CD4-positive, alpha-beta memory T cell (primary cell): ENCODE measurements at regions not wholly inside any gene's neighbourhood (a gene's known extent, or its start where the extent isn't known, plus 50 kb on each side); places are given as distances from the start of the nearest gene placed in this dataset.

ENCODE experiments used
- CTCF ChIA-PET: fragments of 350-600 bp; sonication (Branson Sonifier 250); formaldehyde crosslinking; loops from one replicate; lab custom pipeline; 2021; ENCODE audit warnings: inconsistent platforms; ENCODE audit not compliant: partially characterized antibody; lab: Charles Lee
- POLR2A ChIA-PET: fragments of 350-600 bp; sonication (Branson Sonifier 250); formaldehyde crosslinking; loops from one replicate; lab custom pipeline; 2021; ENCODE audit not compliant: partially characterized antibody; lab: Charles Lee
- DNase-seq, 5 donors: peaks; one replicate each; pipeline versions ENCODE4 v3.0.0 to v3.0.0-alpha.2; 2020 to 2022; ENCODE audit warnings: mixed read lengths in 1 of 5
- H3K27ac ChIP-seq: one replicate; pipeline ENCODE4 v1.7.0; 2013; ENCODE audit warnings: low read depth, low read length
- H3K27me3 ChIP-seq: 2 replicates; pipeline ENCODE4 v1.7.0; 2013; ENCODE audit warnings: mild to moderate bottlenecking, low read length, moderate library complexity; ENCODE audit not compliant: insufficient read depth
- H3K36me3 ChIP-seq: 2 replicates; pipeline ENCODE4 v1.7.0; 2013; ENCODE audit warnings: mild to moderate bottlenecking, low read length, moderate library complexity; ENCODE audit not compliant: insufficient read depth
- H3K4me1 ChIP-seq: 2 replicates; pipeline ENCODE4 v1.7.0; 2013; ENCODE audit warnings: mild to moderate bottlenecking, low read length, moderate library complexity; ENCODE audit not compliant: insufficient read depth
- H3K4me3 ChIP-seq, 2 donors: one replicate each; pipeline ENCODE4 v1.7.0; 2013; ENCODE audit warnings: low read length in 2 of 2, mild to moderate bottlenecking in 1 of 2
- H3K9me3 ChIP-seq, 2 donors: one replicate each; pipeline ENCODE4 v1.7.0; 2013; ENCODE audit warnings: low read length in 2 of 2, control low read depth in 1 of 2; ENCODE audit not compliant: control insufficient read depth in 1 of 2
- H3K27ac Mint-ChIP-seq, 7 donors: one replicate each; pipeline ENCODE4 v1.8.0; 2020 to 2021; ENCODE audit warnings: mixed read lengths in 7 of 7, mild to moderate bottlenecking in 6 of 7, inconsistent platforms in 3 of 7, moderate library complexity in 3 of 7
- H3K27me3 Mint-ChIP-seq, 2 donors: one replicate each; pipeline ENCODE4 v1.8.0; 2020 to 2021; ENCODE audit warnings: mixed read lengths in 2 of 2
- H3K36me3 Mint-ChIP-seq, 2 donors: one replicate each; pipeline ENCODE4 v1.8.0; 2020 to 2021; ENCODE audit warnings: mixed read lengths in 2 of 2, inconsistent platforms in 1 of 2, mild to moderate bottlenecking in 1 of 2
- H3K4me1 Mint-ChIP-seq, 4 donors: one replicate each; pipeline ENCODE4 v1.8.0; 2020 to 2021; ENCODE audit warnings: mixed read lengths in 4 of 4, mild to moderate bottlenecking in 1 of 4
- H3K4me3 Mint-ChIP-seq, 8 donors: one replicate each; pipeline ENCODE4 v1.8.0; 2020 to 2021; ENCODE audit warnings: mixed read lengths in 8 of 8, mild to moderate bottlenecking in 7 of 8, moderate library complexity in 6 of 8, inconsistent platforms in 3 of 8
- H3K9me3 Mint-ChIP-seq, 8 donors: one replicate each; pipeline ENCODE4 v1.8.0; 2020 to 2021; ENCODE audit warnings: mixed read lengths in 8 of 8, mild to moderate bottlenecking in 5 of 8, inconsistent platforms in 3 of 8, moderate library complexity in 1 of 8
- intact Hi-C: fragments of 100-400 bp; cut with micrococcal nuclease; formaldehyde crosslinking; loops from one replicate; pipeline ENCODE4 v1.15.1; 2023

GRCh38 chr1:81490614-81491013 is 310.1 kb upstream of the ADGRL2 start:
- H3K27ac Mint-ChIP-seq: no peak overlapping the region
- no peak overlapping the region for H3K4me3 ChIP-seq
- ChIA-PET POLR2A (no interaction called here), CTCF (no interaction called here)
- intact Hi-C loops: no loop called here
- H3K27me3 ChIP-seq: no peaks in the 10 kb centered on the region
- H3K9me3 Mint-ChIP-seq: peaks cover 0 to 18% (median 9%) of the 10 kb centered on the region in 8 donors
- no peaks in the 10 kb centered on the region for H3K4me1 ChIP-seq
- no peaks in the 10 kb centered on the region for H3K27me3 Mint-ChIP-seq
- no peak overlapping the region for H3K4me3 Mint-ChIP-seq
- H3K36me3 ChIP-seq: no peaks in the 10 kb centered on the region
- DNase-seq: no peak
- H3K27ac ChIP-seq: no peak overlapping the region
- no peaks in the 10 kb centered on the region for H3K4me1 Mint-ChIP-seq
- H3K36me3 Mint-ChIP-seq: no peaks in the 10 kb centered on the region
- H3K9me3 ChIP-seq: no peaks in the 10 kb centered on the region

- no peaks in the 10 kb centered on the region for H3K27me3 Mint-ChIP-seq
- ChIA-PET POLR2A (no interaction called here), CTCF (no interaction called here)
- H3K4me3 Mint-ChIP-seq: no peak overlapping the region
- H3K27ac Mint-ChIP-seq: no peak overlapping the region
- intact Hi-C loops: no loop called here
- no peaks in the 10 kb centered on the region for H3K4me1 ChIP-seq
- no peaks in the 10 kb centered on the region for H3K36me3 Mint-ChIP-seq
- no peaks in the 10 kb centered on the region for H3K36me3 ChIP-seq
- no peak overlapping the region for H3K4me3 ChIP-seq
- H3K9me3 Mint-ChIP-seq: peaks cover 0 to 18% (median 10%) of the 10 kb centered on the region in 8 donors
- no peak overlapping the region for H3K27ac ChIP-seq
- H3K9me3 ChIP-seq: no peaks in the 10 kb centered on the region
- H3K4me1 Mint-ChIP-seq: no peaks in the 10 kb centered on the region
- H3K27me3 ChIP-seq: no peaks in the 10 kb centered on the region
- DNase-seq: no peak
Measured at GRCh38 chr1:81489372-81489934, 311.3 kb upstream of the ADGRL2 start.

GRCh38 chr1:81484284-81484683 is 316.4 kb upstream of the ADGRL2 start:
- no peaks in the 10 kb centered on the region for H3K4me1 Mint-ChIP-seq
- Histone ChIP-seq H3K27me3 (no peaks in the 10 kb centered on the region), H3K36me3 (no peaks in the 10 kb centered on the region), H3K4me3 (no peak overlapping the region), H3K4me1 (no peaks in the 10 kb centered on the region), H3K9me3 (no peaks in the 10 kb centered on the region), H3K27ac (no peak overlapping the region)
- DNase-seq: no peak
- intact Hi-C loops: no loop called here
- peaks cover 0 to 15% (median 5%) of the 10 kb centered on the region in 8 donors for H3K9me3 Mint-ChIP-seq
- CTCF ChIA-PET: no interaction called here
- H3K4me3 Mint-ChIP-seq: no peak overlapping the region
- H3K27ac Mint-ChIP-seq: no peak overlapping the region
- H3K27me3 Mint-ChIP-seq: no peaks in the 10 kb centered on the region
- no peaks in the 10 kb centered on the region for H3K36me3 Mint-ChIP-seq
- POLR2A ChIA-PET: no interaction called here

GRCh38 chr1:81478219-81478618 is 322.5 kb upstream of the ADGRL2 start:
- H3K36me3 ChIP-seq: no peaks in the 10 kb centered on the region
- no peaks in the 10 kb centered on the region for H3K9me3 ChIP-seq
- ChIA-PET CTCF (no interaction called here), POLR2A (no interaction called here)
- H3K27me3 Mint-ChIP-seq: no peaks in the 10 kb centered on the region
- no peak overlapping the region for H3K27ac ChIP-seq
- intact Hi-C loops: no loop called here
- no peak overlapping the region for H3K27ac Mint-ChIP-seq
- no peak overlapping the region for H3K4me3 Mint-ChIP-seq
- H3K4me3 ChIP-seq: no peak overlapping the region
- H3K27me3 ChIP-seq: no peaks in the 10 kb centered on the region
- peaks cover 0 to 12% (median 0%) of the 10 kb centered on the region in 8 donors for H3K9me3 Mint-ChIP-seq
- H3K36me3 Mint-ChIP-seq: no peaks in the 10 kb centered on the region
- DNase-seq: no peak
- no peaks in the 10 kb centered on the region for H3K4me1 Mint-ChIP-seq
- H3K4me1 ChIP-seq: no peaks in the 10 kb centered on the region

GRCh38 chr1:81477710-81478109 is 323.0 kb upstream of the ADGRL2 start:
- H3K27ac ChIP-seq: no peak overlapping the region
- no peak overlapping the region for H3K27ac Mint-ChIP-seq
- H3K4me3 Mint-ChIP-seq: no peak overlapping the region
- no peaks in the 10 kb centered on the region for H3K4me1 Mint-ChIP-seq
- H3K9me3 Mint-ChIP-seq: peaks cover 0 to 12% (median 0%) of the 10 kb centered on the region in 8 donors
- CTCF ChIA-PET: no interaction called here
- H3K36me3 Mint-ChIP-seq: no peaks in the 10 kb centered on the region
- POLR2A ChIA-PET: no interaction called here
- H3K27me3 ChIP-seq: no peaks in the 10 kb centered on the region
- no peak overlapping the region for H3K4me3 ChIP-seq
- H3K27me3 Mint-ChIP-seq: no peaks in the 10 kb centered on the region
- no peaks in the 10 kb centered on the region for H3K9me3 ChIP-seq
- no peak for DNase-seq
- intact Hi-C loops: no loop called here
- no peaks in the 10 kb centered on the region for H3K36me3 ChIP-seq
- no peaks in the 10 kb centered on the region for H3K4me1 ChIP-seq

- Histone ChIP-seq H3K27me3 (no peaks in the 10 kb centered on the region), H3K4me1 (no peaks in the 10 kb centered on the region), H3K27ac (no peak overlapping the region), H3K9me3 (no peaks in the 10 kb centered on the region), H3K36me3 (no peaks in the 10 kb centered on the region), H3K4me3 (no peak overlapping the region)
- intact Hi-C loops: no loop called here
- Mint-ChIP-seq H3K4me1 (no peaks in the 10 kb centered on the region), H3K27me3 (no peaks in the 10 kb centered on the region), H3K9me3 (peaks cover 0 to 8% (median 0%) of the 10 kb centered on the region in 8 donors), H3K36me3 (no peaks in the 10 kb centered on the region), H3K27ac (no peak overlapping the region), H3K4me3 (no peak overlapping the region)
- DNase-seq: no peak
- CTCF ChIA-PET: no interaction called here
- POLR2A ChIA-PET: no interaction called here
Measured at GRCh38 chr1:81472387-81472786, 328.3 kb upstream of the ADGRL2 start.

- no peaks in the 10 kb centered on the region for H3K36me3 ChIP-seq
- H3K27ac Mint-ChIP-seq: no peak overlapping the region
- peaks cover 0 to 4% (median under 1%) of the 10 kb centered on the region in 8 donors for H3K9me3 Mint-ChIP-seq
- H3K36me3 Mint-ChIP-seq: no peaks in the 10 kb centered on the region
- no peaks in the 10 kb centered on the region for H3K4me1 Mint-ChIP-seq
- no peaks in the 10 kb centered on the region for H3K27me3 ChIP-seq
- no peaks in the 10 kb centered on the region for H3K27me3 Mint-ChIP-seq
- POLR2A ChIA-PET: no interaction called here
- no peak overlapping the region for H3K4me3 Mint-ChIP-seq
- no peak overlapping the region for H3K4me3 ChIP-seq
- H3K27ac ChIP-seq: no peak overlapping the region
- no peak for DNase-seq
- no peaks in the 10 kb centered on the region for H3K4me1 ChIP-seq
- CTCF ChIA-PET: no interaction called here
- intact Hi-C loops: no loop called here
- no peaks in the 10 kb centered on the region for H3K9me3 ChIP-seq
Measured at GRCh38 chr1:81471255-81471654, 329.5 kb upstream of the ADGRL2 start.

GRCh38 chr1:81470275-81470674 is 330.5 kb upstream of the ADGRL2 start:
- no peaks in the 10 kb centered on the region for H3K36me3 ChIP-seq
- H3K27ac ChIP-seq: no peak overlapping the region
- Mint-ChIP-seq H3K4me1 (no peaks in the 10 kb centered on the region), H3K9me3 (peaks cover 0 to 4% (median under 1%) of the 10 kb centered on the region in 8 donors), H3K4me3 (no peak overlapping the region), H3K27me3 (no peaks in the 10 kb centered on the region), H3K27ac (no peak overlapping the region), H3K36me3 (no peaks in the 10 kb centered on the region)
- no peak overlapping the region for H3K4me3 ChIP-seq
- POLR2A ChIA-PET: no interaction called here
- CTCF ChIA-PET: no interaction called here
- no peaks in the 10 kb centered on the region for H3K9me3 ChIP-seq
- no peaks in the 10 kb centered on the region for H3K27me3 ChIP-seq
- intact Hi-C loops: no loop called here
- no peaks in the 10 kb centered on the region for H3K4me1 ChIP-seq
- DNase-seq: no peak
